GM06990 (cell line): ENCODE measurements at regions not wholly inside any gene's neighbourhood (a gene's known extent, or its start where the extent isn't known, plus 50 kb on each side); places are given as distances from the start of the nearest gene placed in this dataset.

Experiments
- DNase-seq: peaks from one replicate; pipeline ENCODE4 v3.0.0-alpha.2; 2011; ENCODE audit not compliant: insufficient read length; ENCODE audit errors: extremely low read depth
- H3K27me3 ChIP-seq: replicated peaks from 2 replicates; pipeline ENCODE4 v1.6.0; 2011; ENCODE audit warnings: low read length; ENCODE audit not compliant: control insufficient read depth, insufficient read depth
- H3K36me3 ChIP-seq: 2 replicates; pipeline ENCODE4 v1.5.1; 2011; ENCODE audit warnings: low read length; ENCODE audit not compliant: control insufficient read depth, insufficient read depth
- H3K4me3 ChIP-seq: replicated peaks from 2 replicates; pipeline ENCODE4 v1.5.1; 2011; ENCODE audit warnings: low read depth, mild to moderate bottlenecking, control low read depth, low read length
- TF ChIP-seq, protein P1 (sequence below): IDR thresholded peaks from 2 replicates; pipeline ENCODE4 v1.5.1; 2011; ENCODE audit warnings: low read length, control low read depth, mild to moderate bottlenecking, inconsistent platforms; ENCODE audit not compliant: insufficient read depth, poor library complexity, severe bottlenecking

GRCh38 chr1:29967261-29967660 is 730.9 kb downstream of the PTPRU start:
- TF ChIP-seq, protein P1, sequence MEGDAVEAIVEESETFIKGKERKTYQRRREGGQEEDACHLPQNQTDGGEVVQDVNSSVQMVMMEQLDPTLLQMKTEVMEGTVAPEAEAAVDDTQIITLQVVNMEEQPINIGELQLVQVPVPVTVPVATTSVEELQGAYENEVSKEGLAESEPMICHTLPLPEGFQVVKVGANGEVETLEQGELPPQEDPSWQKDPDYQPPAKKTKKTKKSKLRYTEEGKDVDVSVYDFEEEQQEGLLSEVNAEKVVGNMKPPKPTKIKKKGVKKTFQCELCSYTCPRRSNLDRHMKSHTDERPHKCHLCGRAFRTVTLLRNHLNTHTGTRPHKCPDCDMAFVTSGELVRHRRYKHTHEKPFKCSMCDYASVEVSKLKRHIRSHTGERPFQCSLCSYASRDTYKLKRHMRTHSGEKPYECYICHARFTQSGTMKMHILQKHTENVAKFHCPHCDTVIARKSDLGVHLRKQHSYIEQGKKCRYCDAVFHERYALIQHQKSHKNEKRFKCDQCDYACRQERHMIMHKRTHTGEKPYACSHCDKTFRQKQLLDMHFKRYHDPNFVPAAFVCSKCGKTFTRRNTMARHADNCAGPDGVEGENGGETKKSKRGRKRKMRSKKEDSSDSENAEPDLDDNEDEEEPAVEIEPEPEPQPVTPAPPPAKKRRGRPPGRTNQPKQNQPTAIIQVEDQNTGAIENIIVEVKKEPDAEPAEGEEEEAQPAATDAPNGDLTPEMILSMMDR = no peak
- no peak for DNase-seq
- Histone ChIP-seq H3K4me3 (no peak overlapping the region), H3K36me3 (no peaks in the 10 kb centered on the region), H3K27me3 (no peaks in the 10 kb centered on the region; the same call in 1 of the 2 replicates)

DNA sequence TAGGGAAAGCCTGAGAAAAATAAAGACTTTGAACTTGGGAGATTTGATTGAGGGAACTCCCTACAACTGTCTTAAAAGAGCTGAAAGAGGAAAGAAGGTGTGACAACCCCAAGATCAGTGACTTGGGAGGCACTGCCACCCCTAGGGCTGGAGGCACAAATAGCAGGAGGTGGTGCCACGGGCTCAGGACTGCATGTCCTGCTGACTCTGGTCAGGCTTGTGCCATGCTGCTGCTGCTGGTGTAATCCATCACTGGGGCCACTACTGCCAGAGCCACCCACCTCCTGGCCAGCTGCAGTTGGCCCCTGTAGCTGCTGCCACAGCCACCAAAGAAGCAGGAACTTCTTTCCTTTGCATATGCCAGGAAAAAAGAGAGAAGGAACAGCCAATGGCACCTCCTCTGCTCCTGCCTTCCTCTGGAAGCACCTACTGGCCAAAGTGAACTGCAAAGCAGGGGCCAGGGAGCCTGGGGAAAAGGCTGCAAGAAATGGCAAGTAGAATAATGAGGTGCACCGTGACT is 730.3 kb downstream of the PTPRU start:
- no peaks in the 10 kb centered on the region for H3K36me3 ChIP-seq
- no peaks in the 10 kb centered on the region; the same call in 1 of the 2 replicates for H3K27me3 ChIP-seq
- no peak for DNase-seq
- H3K4me3 ChIP-seq = no peak overlapping the region
- TF ChIP-seq, protein P1 = no peak

- H3K36me3 ChIP-seq = no peaks in the 10 kb centered on the region
- TF ChIP-seq, protein P1 = no peak
- no peak overlapping the region for H3K4me3 ChIP-seq
- no peak for DNase-seq
- no peaks in the 10 kb centered on the region; the same call in 1 of the 2 replicates for H3K27me3 ChIP-seq
These were observed 728.6 kb downstream of the PTPRU start for GRCh38 chr1:29964718-29965533.

- Histone ChIP-seq H3K36me3 (no peaks in the 10 kb centered on the region), H3K4me3 (no peak overlapping the region), H3K27me3 (no peaks in the 10 kb centered on the region; the same call in 1 of the 2 replicates)
- no peak for DNase-seq
- TF ChIP-seq, protein P1 = no peak
These were observed 727.6 kb downstream of the PTPRU start for GRCh38 chr1:29963946-29964345.

DNA sequence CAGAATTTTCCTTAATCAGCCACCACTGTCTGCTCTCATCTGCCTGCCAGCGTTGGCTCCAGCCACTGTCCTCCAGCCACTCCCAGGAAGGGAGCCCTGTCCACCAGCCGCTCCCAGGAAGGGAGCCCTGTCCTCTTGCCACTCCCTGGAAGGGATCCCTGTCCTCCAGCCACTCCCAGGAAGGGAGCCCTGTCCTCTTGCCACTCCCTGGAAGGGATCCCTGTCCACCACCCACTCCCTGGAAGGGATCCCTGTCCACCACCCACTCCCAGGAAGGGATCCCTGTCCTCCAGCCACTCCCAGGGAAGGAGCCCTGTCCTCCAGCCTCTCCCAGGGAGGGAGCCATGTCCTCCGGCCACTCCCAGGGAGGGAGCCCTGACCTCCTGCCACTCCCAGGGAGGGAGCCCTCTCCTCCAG is 726.5 kb downstream of the PTPRU start:
- H3K4me3 ChIP-seq = no peak overlapping the region
- H3K27me3 ChIP-seq = no peaks in the 10 kb centered on the region; the same call in 1 of the 2 replicates
- TF ChIP-seq, protein P1 = no peak
- DNase-seq = no peak
- H3K36me3 ChIP-seq = no peaks in the 10 kb centered on the region
